ENCODE measurements at regions not wholly inside any gene's neighbourhood (a gene's known extent, or its start where the extent isn't known, plus 50 kb on each side); places are given as distances from the start of the nearest gene placed in this dataset.
A peak's percentile ranks its signal among the peaks of the same experiment; 100 is the strongest.

DNA sequence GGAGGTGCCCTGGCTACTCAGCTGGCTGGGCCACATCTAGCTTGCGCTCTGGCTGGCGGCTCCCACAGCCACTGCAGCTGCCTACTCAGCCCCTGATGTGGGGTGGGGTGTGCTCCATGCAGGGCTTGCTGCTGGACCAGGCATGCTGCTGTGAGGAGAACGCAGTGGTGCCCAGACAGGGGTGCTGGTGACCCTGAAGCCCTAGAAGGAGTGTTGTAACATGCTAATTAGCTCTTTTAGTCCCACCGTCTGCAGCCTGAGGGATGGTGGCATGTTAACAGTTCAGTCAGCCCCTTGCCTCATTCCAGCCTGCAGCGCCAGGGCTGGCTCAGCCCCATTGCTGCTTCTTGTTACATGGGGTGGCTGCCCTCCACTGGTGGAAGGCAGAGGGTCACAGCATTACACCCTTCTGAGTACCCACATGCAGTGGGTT, 642.3 kb downstream of the DMRTA1 start:
- 80% methylated on average over 1 of the region's 5 CpGs; no CpG with 5 or more reads in 1 of the 2 experiments for WGBS, 2 experiments (ENCODE audit: extremely low coverage in 2 of 2, insufficient read length in 1 of 2)
- no peak overlapping the region for H3K9ac ChIP-seq (ENCODE audit: low read depth, low read length)
- DNase-seq (no peak), ATAC-seq (ENCODE audit: low read depth) (no peak)
- H2BK120ac ChIP-seq (ENCODE audit: low read depth, low read length): no peak overlapping the region
- no peak overlapping the region for H2BK5ac ChIP-seq (ENCODE audit: low read depth, low read length, poor library complexity, severe bottlenecking)
- no peaks in the 10 kb centered on the region for H3K36me3 ChIP-seq (ENCODE audit: control insufficient read depth, insufficient read depth, low read length)
- H3K18ac ChIP-seq (ENCODE audit: low read depth, low read length): no peak overlapping the region
- H3K56ac ChIP-seq (ENCODE audit: extremely low read depth, insufficient read depth, low read length): no peak overlapping the region
- in situ Hi-C loops (cut with MboI; ENCODE audit: low sequenced_read_pairs) (no loop called here), dilution Hi-C loops (cut with HindIII; ENCODE audit: low sequenced_read_pairs, unreplicated experiment) (no loop called here), intact Hi-C loops (cut with micrococcal nuclease) (no loop called here)
- POLR2A ChIA-PET (ENCODE audit: unreplicated experiment): no interaction called here
- no peaks in the 10 kb centered on the region for H3K9me1 ChIP-seq (ENCODE audit: insufficient read depth, low read length)
- H3K4me3 ChIP-seq (ENCODE audit: insufficient read depth, low read depth, low read length): no peak overlapping the region
- H4K8ac ChIP-seq (ENCODE audit: low read depth in 2 of 2, low read length in 2 of 2): no peak overlapping the region
- H3K27me3 ChIP-seq (ENCODE audit: control insufficient read depth, insufficient read depth, low read length): no peaks in the 10 kb centered on the region
- no peaks in the 10 kb centered on the region for H4K20me1 ChIP-seq (ENCODE audit: insufficient read depth, low read length)
- H3K4ac ChIP-seq (ENCODE audit: low read depth, low read length): no peak overlapping the region
- no peaks in the 10 kb centered on the region for H3K9me3 ChIP-seq (ENCODE audit: control insufficient read depth, insufficient read depth, low read length)
- no peaks in the 10 kb centered on the region for H3K79me1 ChIP-seq (ENCODE audit: low read depth in 1 of 2, low read length in 2 of 2)
- H2BK20ac ChIP-seq (ENCODE audit: low read depth, low read length): no peak overlapping the region
- H2AFZ ChIP-seq (replicated peaks; ENCODE audit: low read length, poor library complexity): peak overlapping the region; percentile 43
- TF ChIP-seq, protein P1, sequence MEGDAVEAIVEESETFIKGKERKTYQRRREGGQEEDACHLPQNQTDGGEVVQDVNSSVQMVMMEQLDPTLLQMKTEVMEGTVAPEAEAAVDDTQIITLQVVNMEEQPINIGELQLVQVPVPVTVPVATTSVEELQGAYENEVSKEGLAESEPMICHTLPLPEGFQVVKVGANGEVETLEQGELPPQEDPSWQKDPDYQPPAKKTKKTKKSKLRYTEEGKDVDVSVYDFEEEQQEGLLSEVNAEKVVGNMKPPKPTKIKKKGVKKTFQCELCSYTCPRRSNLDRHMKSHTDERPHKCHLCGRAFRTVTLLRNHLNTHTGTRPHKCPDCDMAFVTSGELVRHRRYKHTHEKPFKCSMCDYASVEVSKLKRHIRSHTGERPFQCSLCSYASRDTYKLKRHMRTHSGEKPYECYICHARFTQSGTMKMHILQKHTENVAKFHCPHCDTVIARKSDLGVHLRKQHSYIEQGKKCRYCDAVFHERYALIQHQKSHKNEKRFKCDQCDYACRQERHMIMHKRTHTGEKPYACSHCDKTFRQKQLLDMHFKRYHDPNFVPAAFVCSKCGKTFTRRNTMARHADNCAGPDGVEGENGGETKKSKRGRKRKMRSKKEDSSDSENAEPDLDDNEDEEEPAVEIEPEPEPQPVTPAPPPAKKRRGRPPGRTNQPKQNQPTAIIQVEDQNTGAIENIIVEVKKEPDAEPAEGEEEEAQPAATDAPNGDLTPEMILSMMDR (conservative IDR thresholded peaks at IDR 0.05; ENCODE audit: low read depth, low read length): 0 out of 2 replicates have a peak, but pooled peaks have one; percentile 19
- TF ChIP-seq SMC3 (IDR thresholded peaks at IDR 0.05; ENCODE audit: low read depth, low read length) (no peak), CHD1 (IDR thresholded peaks at IDR 0.05; ENCODE audit: low read depth, low read length) (no peak), RAD21 (IDR thresholded peaks at IDR 0.05; ENCODE audit: low read length) (peak; percentile 10; the same call in 1 of the 2 replicates)
- CTCF ChIA-PET: no interaction called here
- no peak overlapping the region for H2AK9ac ChIP-seq (replicated peaks; ENCODE audit: low read depth, low read length, poor library complexity)
- H3K23ac ChIP-seq (ENCODE audit: low read depth, low read length): no peak overlapping the region
- no peak overlapping the region for H3K27ac ChIP-seq (ENCODE audit: insufficient read depth, low read length)
- no peak overlapping the region for H4K91ac ChIP-seq (ENCODE audit: insufficient read depth, low read depth, low read length)
- no TSS peak for BruUV-seq (replicated peaks)
- no peaks in the 10 kb centered on the region for H3K4me1 ChIP-seq (ENCODE audit: control insufficient read depth, insufficient read depth, low read length)
- H2BK15ac ChIP-seq (ENCODE audit: low read depth, low read length): no peak overlapping the region
- H4K5ac ChIP-seq (ENCODE audit: low read depth, low read length): no peak overlapping the region
- H3K4me2 ChIP-seq (ENCODE audit: low read depth, low read length): no peak overlapping the region
- H2AK5ac ChIP-seq (ENCODE audit: low read depth, low read length): no peak overlapping the region
- no peak overlapping the region for H3K14ac ChIP-seq (replicated peaks; ENCODE audit: low read depth, low read length)

All from IMR-90 (cell line).